Spleen (tissue), 11 donors: ENCODE measurements at regions not wholly inside any gene's neighbourhood (a gene's known extent, or its start where the extent isn't known, plus 50 kb on each side); places are given as distances from the start of the nearest gene placed in this dataset.
"Not testable (repeated sequence)": the region's sequence is repeated elsewhere in the genome, so short reads cannot be mapped to it uniquely, and the experiment has no call there.

Experiments
- DNase-seq: peaks from one replicate; pipeline ENCODE4 v3.0.0-alpha.2; 2020
- H3K27ac ChIP-seq, 8 donors: fragments of 200-600 bp; sonication (generic) in 7 of 8; 1 replicate in 4 of 8; 2 replicates in 4 of 8; pipeline versions ENCODE4 v1.5.0 to v1.8.0; 2016 to 2021; ENCODE audit warnings: inconsistent platforms in 4 of 8, mild to moderate bottlenecking in 4 of 8, moderate library complexity in 1 of 8
- H3K27me3 ChIP-seq, 7 donors: fragments of 200-600 bp; sonication (generic) in 6 of 7; replicated peaks in 1 of 7; 1 replicate in 4 of 7; 2 replicates in 3 of 7; pipeline versions ENCODE4 v1.5.0 to v1.8.0; 2016 to 2021; ENCODE audit warnings: inconsistent platforms in 3 of 7, mild to moderate bottlenecking in 1 of 7
- H3K36me3 ChIP-seq, 6 donors: fragments of 200-600 bp; sonication (generic) in 5 of 6; 1 replicate in 4 of 6; 2 replicates in 2 of 6; pipeline versions ENCODE4 v1.5.0 to v1.8.0; 2016 to 2021; ENCODE audit warnings: inconsistent platforms in 2 of 6
- H3K4me1 ChIP-seq, 6 donors: fragments of 200-600 bp; sonication (generic) in 5 of 6; 1 replicate in 3 of 6; 2 replicates in 3 of 6; pipeline versions ENCODE4 v1.5.0 to v1.8.0; 2016 to 2021; ENCODE audit warnings: inconsistent platforms in 3 of 6
- H3K4me3 ChIP-seq, 8 donors: fragments of 200-600 bp; sonication (generic) in 7 of 8; 1 replicate in 4 of 8; 2 replicates in 4 of 8; pipeline versions ENCODE4 v1.5.0 to v1.8.0; 2016 to 2021; ENCODE audit warnings: inconsistent platforms in 4 of 8, mild to moderate bottlenecking in 4 of 8, moderate library complexity in 2 of 8
- H3K9me3 ChIP-seq, 8 donors: fragments of 200-600 bp; sonication (generic) in 7 of 8; 1 replicate in 4 of 8; 2 replicates in 4 of 8; pipeline versions ENCODE4 v1.5.0 to v1.8.0; 2016 to 2021; ENCODE audit warnings: inconsistent platforms in 4 of 8
- POLR2A ChIP-seq, 3 donors: fragments of 450-650 bp; IDR thresholded peaks; one replicate each; pipeline ENCODE4 v1.5.1; 2017; ENCODE audit warnings: antibody characterized with exemption in 3 of 3, mild to moderate bottlenecking in 1 of 3
- POLR2AphosphoS5 ChIP-seq, 3 donors: sonication (generic); formaldehyde crosslinking; IDR thresholded peaks; one replicate each; pipeline ENCODE4 v1.5.1; 2017; ENCODE audit warnings: antibody characterized with exemption in 3 of 3
- WGBS, 5 donors: extraction: QIAGEN DNeasy Blood & Tissue Kit in 3 of 5; methylation state at CpG; one replicate each; pipeline versions ENCODE4 v1.1.5 to v1.1.7; 2013 to 2018; 5-methylcytosine and 5-hydroxymethylcytosine counted together
- intact Hi-C: fragments of 100-400 bp; cut with DNase I; formaldehyde crosslinking; loops from one replicate; pipeline ENCODE4 v1.15.0; 2023; ENCODE audit warnings: low total_unique reads
- TF ChIP-seq, protein P1 (sequence below), 11 experiments: fragments of 200-600 bp in 7 of 11; fragments of 450-650 bp in 4 of 11; sonication (generic) in 4 of 11; IDR thresholded peaks in 8 of 11; conservative IDR thresholded peaks in 3 of 11; 1 replicate in 7 of 11; 2 replicates in 4 of 11; pipeline versions ENCODE4 v1.4.0 to v1.8.0; 2016 to 2021; ENCODE audit warnings: antibody characterized with exemption in 11 of 11, inconsistent platforms in 4 of 11, mild to moderate bottlenecking in 1 of 11
- donor health status: healthy with polysubstance abuse.
- donor health status: DM: no; HTN: no; CAD: no; lungs with moderate emphysema.
- donor health status: DM: no; HTN: no; CAD: no.
- donor health status: Bipolar disorder and iron deficiency.
- donor health status: healthy.
- donor health status: DM: no; HTN: no; CAD: no.
- donor health status: DM: yes; HTN: yes; CAD: no.

DNA sequence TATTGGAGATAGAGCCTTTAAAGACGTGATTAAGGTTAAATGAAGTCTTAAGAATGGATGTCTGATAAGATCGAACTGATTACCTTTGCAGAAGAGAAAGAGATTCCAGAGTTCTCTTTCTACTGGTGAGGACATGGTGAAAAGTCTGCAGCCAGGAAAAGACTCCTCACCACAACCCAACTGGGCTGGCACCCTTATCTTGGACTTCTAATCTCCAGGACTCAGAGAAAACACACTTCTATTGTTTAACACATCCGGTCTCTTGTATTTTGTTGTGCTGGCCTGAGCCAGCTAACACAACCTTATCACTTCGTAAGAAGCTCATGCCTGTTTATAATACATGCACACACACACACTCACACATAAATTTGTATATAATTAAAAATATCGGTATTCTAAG is 489.1 kb downstream of the PRDM9 start:
- TF ChIP-seq, protein P1, sequence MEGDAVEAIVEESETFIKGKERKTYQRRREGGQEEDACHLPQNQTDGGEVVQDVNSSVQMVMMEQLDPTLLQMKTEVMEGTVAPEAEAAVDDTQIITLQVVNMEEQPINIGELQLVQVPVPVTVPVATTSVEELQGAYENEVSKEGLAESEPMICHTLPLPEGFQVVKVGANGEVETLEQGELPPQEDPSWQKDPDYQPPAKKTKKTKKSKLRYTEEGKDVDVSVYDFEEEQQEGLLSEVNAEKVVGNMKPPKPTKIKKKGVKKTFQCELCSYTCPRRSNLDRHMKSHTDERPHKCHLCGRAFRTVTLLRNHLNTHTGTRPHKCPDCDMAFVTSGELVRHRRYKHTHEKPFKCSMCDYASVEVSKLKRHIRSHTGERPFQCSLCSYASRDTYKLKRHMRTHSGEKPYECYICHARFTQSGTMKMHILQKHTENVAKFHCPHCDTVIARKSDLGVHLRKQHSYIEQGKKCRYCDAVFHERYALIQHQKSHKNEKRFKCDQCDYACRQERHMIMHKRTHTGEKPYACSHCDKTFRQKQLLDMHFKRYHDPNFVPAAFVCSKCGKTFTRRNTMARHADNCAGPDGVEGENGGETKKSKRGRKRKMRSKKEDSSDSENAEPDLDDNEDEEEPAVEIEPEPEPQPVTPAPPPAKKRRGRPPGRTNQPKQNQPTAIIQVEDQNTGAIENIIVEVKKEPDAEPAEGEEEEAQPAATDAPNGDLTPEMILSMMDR (IDR thresholded peaks at IDR 0.05 in 8 of 11, conservative IDR thresholded peaks at IDR 0.05 in 3 of 11), result no peak
- TF ChIP-seq POLR2AphosphoS5 (IDR thresholded peaks at IDR 0.05) (no peak), POLR2A (IDR thresholded peaks at IDR 0.05) (no peak)
- no peaks in the 10 kb centered on the region for H3K4me1 ChIP-seq
- intact Hi-C loops, result no loop called here
- DNase-seq, result no peak
- H3K9me3 ChIP-seq, result peaks cover 0 to 13% (median 6%) of the 10 kb centered on the region in 8 donors
- H3K27ac ChIP-seq, result no peak overlapping the region
- H3K27me3 ChIP-seq, result no peaks in the 10 kb centered on the region
- no peak overlapping the region for H3K4me3 ChIP-seq
- WGBS, 5 donors, result 44 to 60% (median 55%) methylated on average over 5 of the region's 5 CpGs
- H3K36me3 ChIP-seq, result no peaks in the 10 kb centered on the region

DNA sequence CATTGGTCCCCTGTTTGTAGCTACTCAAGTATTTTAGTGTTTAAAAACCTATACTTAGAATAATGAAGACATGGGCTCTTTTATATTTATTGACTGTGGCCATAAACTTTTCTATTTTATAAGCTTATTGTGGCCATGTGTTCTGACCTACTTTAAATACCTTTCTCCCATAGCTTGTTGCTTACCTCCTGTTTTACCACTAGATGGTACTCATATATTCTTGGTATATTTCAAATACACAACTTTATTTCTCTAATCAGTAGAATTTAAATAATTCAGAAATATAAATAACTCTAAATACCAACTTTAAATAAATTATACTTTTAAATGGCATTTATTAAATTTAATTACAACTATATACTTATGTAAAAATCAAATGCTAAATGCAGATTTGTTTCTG is 498.0 kb downstream of the PRDM9 start:
- H3K27ac ChIP-seq, result no peak overlapping the region
- H3K27me3 ChIP-seq, result no peaks in the 10 kb centered on the region
- no peaks in the 10 kb centered on the region for H3K4me1 ChIP-seq
- TF ChIP-seq POLR2A (IDR thresholded peaks at IDR 0.05) (no peak), POLR2AphosphoS5 (IDR thresholded peaks at IDR 0.05) (no peak)
- TF ChIP-seq, protein P1 (IDR thresholded peaks at IDR 0.05 in 8 of 11, conservative IDR thresholded peaks at IDR 0.05 in 3 of 11), result no peak
- no peak overlapping the region for H3K4me3 ChIP-seq
- no peaks in the 10 kb centered on the region for H3K36me3 ChIP-seq
- peaks cover 0 to 23% (median 7%) of the 10 kb centered on the region in 8 donors for H3K9me3 ChIP-seq
- DNase-seq, result no peak
- intact Hi-C loops, result no loop called here

DNA sequence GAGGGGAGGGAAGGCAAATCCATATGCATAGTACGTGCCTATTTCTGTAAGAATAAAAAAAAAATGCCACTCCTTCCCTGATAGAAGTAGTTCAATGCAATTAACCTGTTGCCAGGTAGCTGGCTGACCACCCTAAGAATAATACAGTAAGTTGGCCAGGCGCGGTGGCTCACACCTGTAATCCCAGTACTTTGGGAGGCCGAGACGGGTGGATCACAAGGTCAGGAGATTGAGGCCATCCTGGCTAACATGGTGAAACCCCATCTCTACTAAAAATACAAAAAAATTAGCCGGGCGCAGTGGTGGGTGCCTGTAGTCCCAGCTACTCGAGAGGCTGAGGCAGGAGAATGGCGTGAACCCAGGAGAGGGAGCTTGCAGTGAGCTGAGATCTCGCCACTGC is 510.3 kb downstream of the PRDM9 start:
- H3K36me3 ChIP-seq, H3K4me3 ChIP-seq, H3K27me3 ChIP-seq, intact Hi-C loops, H3K27ac ChIP-seq, DNase-seq, H3K4me1 ChIP-seq: not testable (repeated sequence)
- 85 to 91% (median 87%) methylated on average over 10 of the region's 10 CpGs for WGBS, 5 donors
- H3K9me3 ChIP-seq, result peaks cover 0 to 23% (median 10%) of the 10 kb centered on the region in 8 donors

DNA sequence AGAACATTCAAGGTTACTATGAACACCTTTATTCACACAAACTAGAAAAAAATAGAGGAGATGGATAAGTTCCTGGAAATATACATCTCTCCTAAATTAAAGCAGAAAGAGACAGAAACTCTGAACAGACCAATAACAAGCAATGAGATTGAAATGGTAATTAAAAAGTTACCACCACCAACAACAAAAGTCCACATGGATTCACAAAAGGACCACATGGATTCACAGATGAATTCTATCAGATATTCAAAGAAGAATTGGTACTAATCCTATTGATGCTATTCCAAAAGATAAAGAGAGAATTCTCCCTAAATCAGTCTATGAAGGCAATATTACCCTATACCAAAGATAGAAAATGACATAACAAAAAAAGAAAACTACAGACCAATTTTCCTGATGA is 518.9 kb downstream of the PRDM9 start:
- Histone ChIP-seq H3K9me3 (peaks cover 0 to 76% (median 41%) of the 10 kb centered on the region in 8 donors), H3K27me3 (no peaks in the 10 kb centered on the region), H3K4me3 (no peak overlapping the region), H3K27ac (no peak overlapping the region), H3K4me1 (no peaks in the 10 kb centered on the region), H3K36me3 (no peaks in the 10 kb centered on the region)
- TF ChIP-seq, protein P1 (IDR thresholded peaks at IDR 0.05 in 8 of 11, conservative IDR thresholded peaks at IDR 0.05 in 3 of 11), result no peak
- TF ChIP-seq POLR2A (IDR thresholded peaks at IDR 0.05) (no peak), POLR2AphosphoS5 (IDR thresholded peaks at IDR 0.05) (no peak)
- no peak for DNase-seq
- intact Hi-C loops, result no loop called here

DNA sequence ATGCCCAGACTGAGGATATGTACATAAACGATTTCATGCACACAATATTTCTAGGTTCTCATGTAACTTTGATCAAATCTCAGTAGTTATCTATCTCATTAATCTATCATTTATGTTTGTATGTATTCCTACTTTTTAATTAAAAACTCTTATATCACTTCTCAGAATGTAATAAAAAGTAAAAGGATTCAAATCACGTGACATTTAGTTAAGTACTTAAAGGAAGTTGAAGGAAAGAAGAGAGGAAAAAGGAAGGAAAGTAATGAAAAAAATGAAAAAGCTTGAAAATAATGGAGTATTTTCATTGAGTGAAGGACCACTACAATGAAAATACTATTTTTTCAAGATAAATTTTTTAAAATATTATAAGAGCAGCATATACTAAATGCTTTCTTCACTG is 535.3 kb downstream of the PRDM9 start:
- Histone ChIP-seq H3K4me3 (no peak overlapping the region), H3K27me3 (no peaks in the 10 kb centered on the region), H3K27ac (no peak overlapping the region), H3K4me1 (no peaks in the 10 kb centered on the region), H3K9me3 (peaks cover 0 to 22% (median 4%) of the 10 kb centered on the region in 8 donors), H3K36me3 (no peaks in the 10 kb centered on the region)
- TF ChIP-seq POLR2AphosphoS5 (IDR thresholded peaks at IDR 0.05), result no peak
- TF ChIP-seq, protein P1 (IDR thresholded peaks at IDR 0.05 in 8 of 11, conservative IDR thresholded peaks at IDR 0.05 in 3 of 11), result no peak
- TF ChIP-seq POLR2A (IDR thresholded peaks at IDR 0.05), result no peak
- no peak for DNase-seq
- WGBS, 5 donors, result 55 to 76% (median 71%) methylated on average over 2 of the region's 2 CpGs
- intact Hi-C loops, result no loop called here
